DMS53 (cell line): ENCODE measurements at regions not wholly inside any gene's neighbourhood (a gene's known extent, or its start where the extent isn't known, plus 50 kb on each side); places are given as distances from the start of the nearest gene placed in this dataset.

Experiments
- DNase-seq: peaks from one replicate; lab custom pipeline; 2025; lab: John Stamatoyannopoulos, UW

- DNase-seq, result no peak
These were observed 89.8 kb downstream of the HS1BP3 start for GRCh38 chr2:20560891-20561636.

GRCh38 chr2:20561637-20562454 is 89.1 kb downstream of the HS1BP3 start:
- DNase-seq, result no peak

GRCh38 chr2:20562540-20563225 is 88.2 kb downstream of the HS1BP3 start:
- DNase-seq, result no peak

- no peak for DNase-seq
These were observed 87.6 kb downstream of the HS1BP3 start for GRCh38 chr2:20563251-20563650.

- DNase-seq, result no peak
These were observed 87.1 kb downstream of the HS1BP3 start for GRCh38 chr2:20563833-20564232.

- no peak for DNase-seq
These were observed 85.7 kb downstream of the HS1BP3 start for GRCh38 chr2:20565101-20565622.

GRCh38 chr2:20565623-20566236 is 85.2 kb downstream of the HS1BP3 start:
- no peak for DNase-seq

GRCh38 chr2:20566331-20566730 is 84.6 kb downstream of the HS1BP3 start:
- no peak for DNase-seq

- DNase-seq, result no peak
These were observed 83.6 kb downstream of the HS1BP3 start for GRCh38 chr2:20567159-20567925.
